OCI-LY7 (cell line): ENCODE measurements at regions not wholly inside any gene's neighbourhood (a gene's known extent, or its start where the extent isn't known, plus 50 kb on each side); places are given as distances from the start of the nearest gene placed in this dataset.

Experiments
- BruUV-seq: library from RNA; stranded (reverse); fragments of 400-500 nt; replicated peaks from 2 replicates; lab custom pipeline; 2021; lab: Mats Ljungman, UMichigan
- CTCF ChIA-PET: fragments of 300-600 bp; sonication (Branson Sonifier 250); formaldehyde crosslinking; loops from one replicate; lab custom pipeline; 2022; ENCODE audit warnings: antibody characterized with exemption; ENCODE audit not compliant: unreplicated experiment; lab: Charles Lee
- POLR2A ChIA-PET: fragments of 300-600 bp; sonication (Branson Sonifier 250); formaldehyde crosslinking; loops from one replicate; lab custom pipeline; 2022; ENCODE audit warnings: antibody characterized with exemption; lab: Charles Lee
- DNase-seq: peaks from one replicate; pipeline ENCODE4 v3.0.0-alpha.2; 2015; ENCODE audit warnings: low spot score
- H2AFZ ChIP-seq: fragments of 200-600 bp; sonication (generic), shearing (Covaris generic); 2 replicates; pipeline ENCODE4 v1.6.1; 2014; ENCODE audit warnings: mild to moderate bottlenecking, antibody characterized with exemption, low read length, moderate library complexity
- H3K27ac ChIP-seq: fragments of 200-600 bp; sonication (generic); 2 replicates; pipeline ENCODE4 v1.5.1; 2014; ENCODE audit warnings: mixed run types, low read depth, mild to moderate bottlenecking, moderate library complexity, low read length, inconsistent platforms; ENCODE audit not compliant: poor library complexity, severe bottlenecking
- H3K36me3 ChIP-seq: fragments of 200-600 bp; sonication (generic); 2 replicates; pipeline ENCODE4 v1.6.1; 2014; ENCODE audit warnings: mild to moderate bottlenecking, antibody characterized with exemption, low read length, moderate library complexity, mixed read lengths; ENCODE audit not compliant: insufficient read depth
- H3K4me1 ChIP-seq: fragments of 200-600 bp; sonication (generic); 2 replicates; pipeline ENCODE4 v1.5.1; 2014; ENCODE audit warnings: mild to moderate bottlenecking, low read length; ENCODE audit not compliant: insufficient read depth, poor library complexity, severe bottlenecking
- H3K4me2 ChIP-seq: fragments of 200-600 bp; sonication (generic); 2 replicates; pipeline ENCODE4 v1.6.1; 2014; ENCODE audit warnings: mild to moderate bottlenecking, low read length
- H3K4me3 ChIP-seq: fragments of 200-600 bp; sonication (generic); 2 replicates; pipeline ENCODE4 v1.5.1; 2014; ENCODE audit warnings: mild to moderate bottlenecking, low read depth, low read length; ENCODE audit not compliant: poor library complexity, severe bottlenecking
- H3K79me2 ChIP-seq: fragments of 200-600 bp; sonication (generic); 2 replicates; pipeline ENCODE4 v1.6.1; 2016; ENCODE audit warnings: low read depth, mild to moderate bottlenecking, low read length, moderate library complexity, mixed read lengths; ENCODE audit not compliant: insufficient read depth
- H3K9me2 ChIP-seq: fragments of 200-600 bp; sonication (generic); 2 replicates; pipeline ENCODE4 v1.6.1; 2016; ENCODE audit warnings: mild to moderate bottlenecking, low read length, mixed read lengths; ENCODE audit not compliant: insufficient read depth
- H3K9me3 ChIP-seq: fragments of 200-600 bp; sonication (generic); 2 replicates; pipeline ENCODE4 v1.6.1; 2014; ENCODE audit warnings: mild to moderate bottlenecking, mixed run types, low read length, mixed read lengths
- H4K20me1 ChIP-seq: fragments of 200-600 bp; sonication (generic); 2 replicates; pipeline ENCODE4 v1.6.1; 2014; ENCODE audit warnings: mild to moderate bottlenecking, antibody characterized with exemption, low read length, moderate library complexity, mixed read lengths; ENCODE audit not compliant: insufficient read depth
- EZH2phosphoT487 ChIP-seq: fragments of 200-600 bp; sonication (generic); IDR thresholded peaks from 2 replicates; pipeline ENCODE4 v1.6.1; 2018; ENCODE audit warnings: low read depth, borderline replicate concordance, mild to moderate bottlenecking, mixed run types, antibody characterized with exemption, low read length, moderate library complexity, mixed read lengths
- intact Hi-C: fragments of 100-400 bp; cut with micrococcal nuclease; formaldehyde crosslinking; loops from one replicate; pipeline ENCODE4 v1.10.0; 2022; ENCODE audit not compliant: unreplicated experiment
- TF ChIP-seq, protein P1 (sequence below): fragments of 200-600 bp; sonication (generic); conservative IDR thresholded peaks from 2 replicates; pipeline ENCODE4 v1.5.1; 2014; ENCODE audit warnings: mild to moderate bottlenecking, antibody characterized with exemption, low read length, moderate library complexity, mixed read lengths

DNA sequence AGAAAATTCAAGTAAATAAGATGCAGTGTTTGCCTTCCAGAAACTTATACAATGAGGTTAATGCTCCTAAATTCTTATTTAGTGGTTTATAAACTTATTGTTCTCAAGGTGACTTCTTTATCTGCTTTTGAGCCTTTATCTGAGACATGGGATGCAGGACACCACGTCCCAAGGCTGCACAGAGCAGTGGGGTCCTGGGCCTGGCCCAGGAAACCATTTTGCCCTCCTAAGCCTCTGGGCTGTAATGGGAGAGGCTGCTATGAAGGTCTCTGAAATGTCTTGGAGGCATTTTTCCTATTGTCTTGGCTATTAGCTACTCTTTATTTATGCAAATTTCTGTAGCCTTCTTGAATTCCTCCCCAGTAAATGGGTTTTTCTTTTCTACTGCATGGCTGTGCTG, 652.6 kb upstream of the SETBP1 start:
- Histone ChIP-seq H3K36me3 (no peaks in the 10 kb centered on the region), H3K27ac (no peak overlapping the region), H4K20me1 (no peaks in the 10 kb centered on the region), H3K4me3 (no peak overlapping the region), H3K4me2 (no peak overlapping the region), H2AFZ (no peak overlapping the region), H3K9me3 (no peaks in the 10 kb centered on the region), H3K79me2 (no peaks in the 10 kb centered on the region), H3K4me1 (no peaks in the 10 kb centered on the region), H3K9me2 (no peaks in the 10 kb centered on the region)
- DNase-seq: no peak
- no TSS peak for BruUV-seq
- intact Hi-C loops: no loop called here
- no peak for TF ChIP-seq EZH2phosphoT487
- TF ChIP-seq, protein P1, sequence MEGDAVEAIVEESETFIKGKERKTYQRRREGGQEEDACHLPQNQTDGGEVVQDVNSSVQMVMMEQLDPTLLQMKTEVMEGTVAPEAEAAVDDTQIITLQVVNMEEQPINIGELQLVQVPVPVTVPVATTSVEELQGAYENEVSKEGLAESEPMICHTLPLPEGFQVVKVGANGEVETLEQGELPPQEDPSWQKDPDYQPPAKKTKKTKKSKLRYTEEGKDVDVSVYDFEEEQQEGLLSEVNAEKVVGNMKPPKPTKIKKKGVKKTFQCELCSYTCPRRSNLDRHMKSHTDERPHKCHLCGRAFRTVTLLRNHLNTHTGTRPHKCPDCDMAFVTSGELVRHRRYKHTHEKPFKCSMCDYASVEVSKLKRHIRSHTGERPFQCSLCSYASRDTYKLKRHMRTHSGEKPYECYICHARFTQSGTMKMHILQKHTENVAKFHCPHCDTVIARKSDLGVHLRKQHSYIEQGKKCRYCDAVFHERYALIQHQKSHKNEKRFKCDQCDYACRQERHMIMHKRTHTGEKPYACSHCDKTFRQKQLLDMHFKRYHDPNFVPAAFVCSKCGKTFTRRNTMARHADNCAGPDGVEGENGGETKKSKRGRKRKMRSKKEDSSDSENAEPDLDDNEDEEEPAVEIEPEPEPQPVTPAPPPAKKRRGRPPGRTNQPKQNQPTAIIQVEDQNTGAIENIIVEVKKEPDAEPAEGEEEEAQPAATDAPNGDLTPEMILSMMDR: no peak
- ChIA-PET POLR2A (no interaction called here), CTCF (no interaction called here)

DNA sequence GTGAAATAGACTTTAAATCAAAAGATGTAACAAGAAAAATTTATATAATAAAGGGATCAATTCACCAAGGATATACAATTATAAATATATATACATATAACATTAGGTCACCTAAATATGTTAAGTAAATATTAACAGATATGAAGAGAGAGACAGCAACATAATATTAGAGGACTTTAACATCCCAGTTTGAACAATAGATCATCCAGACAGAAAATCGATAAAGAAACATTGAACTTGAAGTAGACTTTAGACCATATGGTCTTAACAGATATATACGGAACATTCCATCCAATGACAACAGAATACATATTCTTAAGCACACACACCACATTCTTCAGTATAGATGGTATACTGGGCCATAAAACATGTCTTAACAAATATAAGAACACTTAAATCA, 649.6 kb upstream of the SETBP1 start:
- Histone ChIP-seq H3K4me3 (no peak overlapping the region), H2AFZ (no peak overlapping the region), H3K4me1 (no peaks in the 10 kb centered on the region), H3K36me3 (no peaks in the 10 kb centered on the region), H3K4me2 (no peak overlapping the region), H3K27ac (no peak overlapping the region), H3K9me3 (no peaks in the 10 kb centered on the region), H3K79me2 (no peaks in the 10 kb centered on the region), H3K9me2 (no peaks in the 10 kb centered on the region), H4K20me1 (no peaks in the 10 kb centered on the region)
- intact Hi-C loops: no loop called here
- ChIA-PET POLR2A (no interaction called here), CTCF (no interaction called here)
- TF ChIP-seq, protein P1: no peak
- TF ChIP-seq EZH2phosphoT487: no peak
- BruUV-seq: no TSS peak
- DNase-seq: no peak

DNA sequence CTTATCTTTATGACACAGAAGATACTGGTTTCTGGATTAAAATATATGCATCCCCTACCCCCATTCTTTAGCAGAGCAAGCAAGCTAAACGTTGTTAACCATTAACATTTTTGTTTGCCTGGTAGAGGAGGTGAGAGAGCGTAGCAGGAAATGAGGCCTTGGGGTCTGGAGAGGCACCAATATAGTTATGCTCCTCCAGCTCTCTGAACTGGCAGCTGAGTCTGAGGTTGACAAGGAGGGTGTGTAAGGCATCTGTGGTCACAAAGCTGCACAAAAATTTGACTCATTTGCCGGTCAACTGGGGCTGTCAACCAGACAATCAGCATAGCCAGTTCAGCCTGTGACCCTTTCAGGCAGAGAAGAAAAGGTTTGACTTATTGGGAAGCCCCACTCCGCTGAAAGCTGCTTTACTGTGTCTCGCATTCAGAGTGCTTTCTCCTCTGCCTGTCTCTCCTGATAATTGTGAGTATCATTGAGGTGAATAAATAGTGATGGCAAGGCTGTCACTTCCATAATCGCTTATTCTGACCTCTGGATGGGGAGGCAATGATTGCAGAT, 647.5 kb upstream of the SETBP1 start:
- Histone ChIP-seq H3K4me3 (no peak overlapping the region), H3K9me2 (no peaks in the 10 kb centered on the region), H3K4me1 (no peaks in the 10 kb centered on the region), H3K79me2 (no peaks in the 10 kb centered on the region), H4K20me1 (no peaks in the 10 kb centered on the region), H3K9me3 (no peaks in the 10 kb centered on the region), H3K27ac (no peak overlapping the region), H3K36me3 (no peaks in the 10 kb centered on the region), H2AFZ (no peak overlapping the region), H3K4me2 (no peak overlapping the region)
- intact Hi-C loops: no loop called here
- DNase-seq: no peak
- ChIA-PET POLR2A (no interaction called here), CTCF (no interaction called here)
- no peak for TF ChIP-seq EZH2phosphoT487
- TF ChIP-seq, protein P1: no peak
- BruUV-seq: no TSS peak
